Small intestine (tissue), 7 donors: ENCODE measurements at regions not wholly inside any gene's neighbourhood (a gene's known extent, or its start where the extent isn't known, plus 50 kb on each side); places are given as distances from the start of the nearest gene placed in this dataset.
A peak's percentile ranks its signal among the peaks of the same experiment; 100 is the strongest.

Experiments used
- DNase-seq, 2 donors: peaks; one replicate each; pipeline versions ENCODE4 v3.0.0 to v3.0.0-alpha.2; 2013
- FAIRE-seq: peaks from 2 replicates; lab custom pipeline; 2012; peaks lifted over from hg19 to GRCh38; lab: Jason Lieb, UNC
- H3K27ac ChIP-seq, 3 donors: one replicate each; pipeline ENCODE4 v1.5.1; 2013; ENCODE audit warnings: low read length in 2 of 3, mild to moderate bottlenecking in 2 of 3, control low read depth in 1 of 3, inconsistent platforms in 1 of 3, low read depth in 1 of 3, moderate library complexity in 1 of 3
- H3K27me3 ChIP-seq, 3 donors: one replicate each; pipeline ENCODE4 v1.6.1; 2013; ENCODE audit warnings: low read length in 3 of 3, inconsistent platforms in 1 of 3; ENCODE audit not compliant: control insufficient read depth in 3 of 3, insufficient read depth in 3 of 3
- H3K36me3 ChIP-seq, 3 donors: one replicate each; pipeline ENCODE4 v1.6.1; 2013; ENCODE audit warnings: low read length in 3 of 3, inconsistent platforms in 1 of 3, low read depth in 1 of 3, mild to moderate bottlenecking in 1 of 3, moderate library complexity in 1 of 3; ENCODE audit not compliant: control insufficient read depth in 3 of 3, insufficient read depth in 2 of 3
- H3K4me1 ChIP-seq, 3 donors: one replicate each; pipeline ENCODE4 v1.6.1; 2013; ENCODE audit warnings: low read length in 2 of 3, inconsistent platforms in 1 of 3, low read depth in 1 of 3, mild to moderate bottlenecking in 1 of 3, moderate library complexity in 1 of 3; ENCODE audit not compliant: control insufficient read depth in 3 of 3, insufficient read depth in 2 of 3
- H3K4me3 ChIP-seq, 3 donors: one replicate each; pipeline ENCODE4 v1.5.1; 2013; ENCODE audit warnings: low read length in 3 of 3, control low read depth in 1 of 3, inconsistent platforms in 1 of 3, low read depth in 1 of 3, mild to moderate bottlenecking in 1 of 3, moderate library complexity in 1 of 3
- H3K9me3 ChIP-seq, 2 donors: one replicate each; pipeline ENCODE4 v1.6.1; 2013; ENCODE audit warnings: low read depth in 1 of 2, low read length in 1 of 2; ENCODE audit not compliant: control insufficient read depth in 2 of 2, insufficient read depth in 1 of 2
- WGBS, 3 donors: extraction: QIAGEN DNeasy Blood & Tissue Kit; methylation state at CpG; one replicate each; pipeline ENCODE4 v1.1.7; 2013; 5-methylcytosine and 5-hydroxymethylcytosine counted together
- donor health status: healthy with polysubstance abuse.
- donor health status: control.
- donor health status: control.
- donor health status: Bipolar disorder and iron deficiency.
- donor health status: healthy.

- Histone ChIP-seq H3K27me3 (no peaks in the 10 kb centered on the region), H3K36me3 (no peaks in the 10 kb centered on the region), H3K9me3 (no peaks in the 10 kb centered on the region), H3K4me3 (no peak overlapping the region), H3K4me1 (no peaks in the 10 kb centered on the region), H3K27ac (no peak overlapping the region)
- FAIRE-seq, result no peak
- no peak for DNase-seq
- 69 to 82% (median 78%) methylated on average over 2 of the region's 2 CpGs for WGBS, 3 donors
Observed at GRCh38 chr6:145031001-145031400, 704.3 kb downstream of the EPM2A start.

- Histone ChIP-seq H3K27me3 (no peaks in the 10 kb centered on the region), H3K9me3 (no peaks in the 10 kb centered on the region), H3K36me3 (no peaks in the 10 kb centered on the region), H3K27ac (no peak overlapping the region), H3K4me3 (no peak overlapping the region), H3K4me1 (no peaks in the 10 kb centered on the region)
- DNase-seq (no peak), FAIRE-seq (no peak)
- WGBS, 3 donors, result 78 to 80% (median 78%) methylated on average over 4 of the region's 4 CpGs
Observed at GRCh38 chr6:145031962-145032361, 703.4 kb downstream of the EPM2A start.

GRCh38 chr6:145032562-145033145, 702.7 kb downstream of the EPM2A start:
- no peak overlapping the region for H3K27ac ChIP-seq
- 77 to 80% (median 80%) methylated on average over 2 of the region's 2 CpGs for WGBS, 3 donors
- no peaks in the 10 kb centered on the region for H3K36me3 ChIP-seq
- no peak for DNase-seq
- H3K4me3 ChIP-seq, result no peak overlapping the region
- H3K4me1 ChIP-seq, result no peaks in the 10 kb centered on the region
- no peaks in the 10 kb centered on the region for H3K27me3 ChIP-seq
- no peaks in the 10 kb centered on the region for H3K9me3 ChIP-seq
- FAIRE-seq, result peak; percentile 5

GRCh38 chr6:145034664-145035063, 700.7 kb downstream of the EPM2A start:
- Histone ChIP-seq H3K27ac (no peak overlapping the region), H3K9me3 (no peaks in the 10 kb centered on the region), H3K4me3 (no peak overlapping the region), H3K36me3 (no peaks in the 10 kb centered on the region), H3K27me3 (no peaks in the 10 kb centered on the region), H3K4me1 (no peaks in the 10 kb centered on the region)
- DNase-seq (no peak), FAIRE-seq (no peak)

GRCh38 chr6:145036236-145036635, 699.1 kb downstream of the EPM2A start:
- no peaks in the 10 kb centered on the region for H3K9me3 ChIP-seq
- H3K36me3 ChIP-seq, result no peaks in the 10 kb centered on the region
- H3K27me3 ChIP-seq, result no peaks in the 10 kb centered on the region
- H3K27ac ChIP-seq, result no peak overlapping the region
- 77 to 87% (median 85%) methylated on average over 5 of the region's 5 CpGs for WGBS, 3 donors
- FAIRE-seq (no peak), DNase-seq (no peak)
- no peaks in the 10 kb centered on the region for H3K4me1 ChIP-seq
- no peak overlapping the region for H3K4me3 ChIP-seq

GRCh38 chr6:145036848-145037567, 698.3 kb downstream of the EPM2A start:
- DNase-seq (no peak), FAIRE-seq (no peak)
- WGBS, 3 donors, result 60 to 66% (median 66%) methylated on average over 3 of the region's 3 CpGs
- no peak overlapping the region for H3K27ac ChIP-seq
- no peaks in the 10 kb centered on the region for H3K27me3 ChIP-seq
- no peak overlapping the region for H3K4me3 ChIP-seq
- H3K9me3 ChIP-seq, result no peaks in the 10 kb centered on the region
- no peaks in the 10 kb centered on the region for H3K4me1 ChIP-seq
- H3K36me3 ChIP-seq, result no peaks in the 10 kb centered on the region

- Histone ChIP-seq H3K27ac (no peak overlapping the region), H3K4me1 (no peaks in the 10 kb centered on the region), H3K4me3 (no peak overlapping the region), H3K9me3 (no peaks in the 10 kb centered on the region), H3K36me3 (no peaks in the 10 kb centered on the region), H3K27me3 (no peaks in the 10 kb centered on the region)
- WGBS, 3 donors, result 76 to 81% (median 79%) methylated on average over 5 of the region's 5 CpGs
- DNase-seq (no peak), FAIRE-seq (no peak)
Observed at GRCh38 chr6:145042559-145042958, 692.8 kb downstream of the EPM2A start.

GRCh38 chr6:145043926-145044500, 691.3 kb downstream of the EPM2A start:
- DNase-seq, result no peak
- 81 to 82% (median 81%) methylated on average over 5 of the region's 5 CpGs for WGBS, 3 donors
- FAIRE-seq, result no peak

More at GRCh38 chr6:145043926-145044500, 691.3 kb downstream of the EPM2A start:
- Histone ChIP-seq H3K36me3 (no peaks in the 10 kb centered on the region), H3K9me3 (no peaks in the 10 kb centered on the region), H3K4me1 (no peaks in the 10 kb centered on the region), H3K4me3 (no peak overlapping the region), H3K27ac (no peak overlapping the region), H3K27me3 (no peaks in the 10 kb centered on the region)
